GM12892 (cell line): ENCODE measurements at regions not wholly inside any gene's neighbourhood (a gene's known extent, or its start where the extent isn't known, plus 50 kb on each side); places are given as distances from the start of the nearest gene placed in this dataset.

ENCODE experiments used
- POLR2A ChIP-seq: IDR thresholded peaks from 2 replicates; pipeline ENCODE4 v1.6.1; 2011; ENCODE audit warnings: low read depth, low read length, control low read depth
- POLR2AphosphoS5 ChIP-seq: IDR thresholded peaks from 2 replicates; pipeline ENCODE4 v1.6.1; 2011; ENCODE audit warnings: low read depth, low read length, control low read depth
- TAF1 ChIP-seq: IDR thresholded peaks from 2 replicates; pipeline ENCODE4 v1.6.1; 2011; ENCODE audit warnings: low read depth, mild to moderate bottlenecking, control low read depth, low read length, borderline replicate concordance

DNA sequence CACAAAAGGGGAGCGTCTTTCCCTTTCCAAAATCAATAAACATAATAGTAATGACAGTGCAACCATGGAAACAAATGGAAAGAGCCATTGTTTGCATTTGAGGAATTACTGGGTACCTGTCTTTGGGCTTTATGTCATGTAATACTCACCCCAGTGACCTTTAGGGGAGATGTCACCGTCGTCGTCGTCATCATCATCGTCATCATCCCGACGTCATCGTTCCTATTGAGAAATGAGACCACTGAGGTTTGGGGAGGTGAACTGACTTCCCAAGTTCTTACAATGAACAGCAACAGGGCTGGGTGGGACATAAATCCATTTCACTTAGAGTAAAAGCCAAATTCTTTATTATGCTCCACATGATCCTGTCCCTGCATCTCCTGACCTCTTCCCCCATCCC, 168.9 kb upstream of the KAZN start:
- TF ChIP-seq POLR2A: no peak
- no peak for TF ChIP-seq POLR2AphosphoS5
- no peak for TF ChIP-seq TAF1
